ENCODE measurements at regions not wholly inside any gene's neighbourhood (a gene's known extent, or its start where the extent isn't known, plus 50 kb on each side); places are given as distances from the start of the nearest gene placed in this dataset.
"Not testable (repeated sequence)": the region's sequence is repeated elsewhere in the genome, so short reads cannot be mapped to it uniquely, and the experiment has no call there.

GRCh38 chr11:64428693-64429092 is 69.7 kb downstream of the RPS6KA4 start:
- DNase-seq: no peak

- DNase-seq: no peak
These were observed 71.0 kb downstream of the RPS6KA4 start for GRCh38 chr11:64429970-64430369.

DNA sequence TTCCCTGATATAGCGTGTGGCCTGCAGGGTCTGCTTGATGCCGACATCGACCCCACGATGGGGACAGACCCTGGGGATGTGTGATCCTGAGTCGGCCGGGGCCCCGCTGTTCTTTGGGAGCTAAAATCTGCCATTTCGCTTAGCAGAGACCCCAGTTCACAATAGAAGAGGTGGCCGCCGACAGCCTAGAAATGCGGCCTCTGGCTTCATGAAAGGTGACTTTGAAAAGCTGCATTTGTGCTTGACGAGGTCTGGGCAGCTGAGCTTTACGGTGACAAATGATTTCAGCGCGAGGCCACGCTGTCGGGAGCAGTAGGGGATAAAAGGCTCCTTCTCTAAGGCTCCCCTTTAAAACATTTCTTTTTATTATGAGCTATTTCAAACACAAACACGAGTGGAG is 71.7 kb downstream of the RPS6KA4 start:
- DNase-seq: no peak

GRCh38 chr11:64436000-64436399 is 77.0 kb downstream of the RPS6KA4 start:
- DNase-seq: no peak

GRCh38 chr11:64437426-64437825 is 78.5 kb downstream of the RPS6KA4 start:
- no peak for DNase-seq

GRCh38 chr11:64438986-64439771 is 80.2 kb downstream of the RPS6KA4 start:
- no peak for DNase-seq

DNA sequence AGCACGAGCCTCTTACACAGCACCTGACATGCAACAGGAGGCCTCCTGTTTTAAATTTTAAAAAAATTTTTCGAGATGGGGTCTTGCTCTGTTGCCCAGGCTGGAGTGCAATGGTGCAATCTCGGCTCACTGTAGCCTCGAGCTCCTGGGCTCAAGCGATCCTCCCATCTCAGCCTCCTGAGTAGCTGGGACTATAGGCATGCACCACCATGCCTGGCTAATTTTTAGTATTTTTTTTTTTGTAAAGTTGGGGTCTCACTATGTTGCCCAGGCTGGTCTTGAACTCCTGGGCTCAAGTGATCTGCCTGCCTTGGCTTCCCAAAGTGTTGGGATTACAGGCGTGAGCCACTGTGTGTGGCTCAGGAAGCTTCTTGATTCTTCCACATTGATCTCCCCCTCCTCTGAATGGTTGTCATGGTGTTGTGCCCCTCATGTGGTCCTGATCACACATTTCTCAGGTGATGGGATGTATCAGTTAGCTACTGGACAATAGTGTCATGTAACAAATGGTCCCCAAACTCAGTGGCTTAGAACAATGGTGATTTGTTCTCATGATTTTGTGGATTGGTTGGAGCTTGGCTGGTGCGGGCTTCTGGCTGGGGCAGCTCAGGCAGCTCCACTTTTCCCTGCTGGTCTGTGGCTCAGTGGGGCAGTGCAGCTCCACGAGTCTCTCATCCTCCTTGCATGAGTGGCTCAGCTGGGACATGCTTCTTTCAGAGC is 81.0 kb downstream of the RPS6KA4 start:
- not testable (repeated sequence) for DNase-seq

DNA sequence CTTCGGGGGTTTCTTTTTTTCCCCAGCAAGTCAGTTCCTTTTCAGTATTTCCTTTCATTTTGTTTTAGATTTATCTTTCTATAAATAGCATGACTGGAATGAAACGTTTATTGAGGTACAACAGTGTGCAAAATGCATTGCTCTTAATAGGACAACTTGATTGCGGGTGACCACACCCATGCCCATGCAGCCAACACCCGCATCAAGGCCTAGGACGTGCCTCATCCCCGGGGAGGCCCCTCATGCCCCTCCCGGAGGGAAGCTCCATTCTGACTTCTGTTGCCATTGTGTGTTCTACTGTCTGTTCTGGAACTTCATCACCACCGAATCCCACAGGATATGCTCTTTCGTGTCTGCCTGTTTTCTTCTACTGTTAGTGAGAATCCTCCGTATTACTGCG is 82.2 kb downstream of the RPS6KA4 start:
- DNase-seq: no peak

DNA sequence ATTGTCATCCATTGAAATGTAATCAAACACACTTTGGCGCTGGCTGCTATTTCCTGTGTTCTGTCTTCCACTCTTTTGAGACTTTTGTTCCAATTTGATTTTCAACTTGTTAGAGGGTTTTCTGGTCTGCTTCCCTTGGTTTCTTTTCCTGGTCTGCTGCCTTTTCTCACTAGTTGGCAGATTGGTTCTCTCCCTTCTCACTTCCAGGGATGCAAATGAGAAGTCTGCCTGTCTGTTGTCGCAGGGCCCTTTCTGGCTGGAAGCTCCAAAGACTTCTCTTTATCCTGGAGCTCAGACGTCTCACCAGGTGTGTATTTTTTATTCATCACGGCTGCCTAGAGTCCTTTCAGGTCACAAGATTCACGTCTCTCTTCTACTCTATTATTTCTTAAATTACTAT is 84.0 kb downstream of the RPS6KA4 start:
- no peak for DNase-seq

GRCh38 chr11:64444838-64445441 is 86.0 kb downstream of the RPS6KA4 start:
- DNase-seq: peak; percentile 41

- peak; percentile 84 for DNase-seq
These were observed 86.7 kb downstream of the RPS6KA4 start for GRCh38 chr11:64445651-64446050.

- DNase-seq: peak; percentile 61
These were observed 89.1 kb downstream of the RPS6KA4 start for GRCh38 chr11:64447831-64448598.

DNA sequence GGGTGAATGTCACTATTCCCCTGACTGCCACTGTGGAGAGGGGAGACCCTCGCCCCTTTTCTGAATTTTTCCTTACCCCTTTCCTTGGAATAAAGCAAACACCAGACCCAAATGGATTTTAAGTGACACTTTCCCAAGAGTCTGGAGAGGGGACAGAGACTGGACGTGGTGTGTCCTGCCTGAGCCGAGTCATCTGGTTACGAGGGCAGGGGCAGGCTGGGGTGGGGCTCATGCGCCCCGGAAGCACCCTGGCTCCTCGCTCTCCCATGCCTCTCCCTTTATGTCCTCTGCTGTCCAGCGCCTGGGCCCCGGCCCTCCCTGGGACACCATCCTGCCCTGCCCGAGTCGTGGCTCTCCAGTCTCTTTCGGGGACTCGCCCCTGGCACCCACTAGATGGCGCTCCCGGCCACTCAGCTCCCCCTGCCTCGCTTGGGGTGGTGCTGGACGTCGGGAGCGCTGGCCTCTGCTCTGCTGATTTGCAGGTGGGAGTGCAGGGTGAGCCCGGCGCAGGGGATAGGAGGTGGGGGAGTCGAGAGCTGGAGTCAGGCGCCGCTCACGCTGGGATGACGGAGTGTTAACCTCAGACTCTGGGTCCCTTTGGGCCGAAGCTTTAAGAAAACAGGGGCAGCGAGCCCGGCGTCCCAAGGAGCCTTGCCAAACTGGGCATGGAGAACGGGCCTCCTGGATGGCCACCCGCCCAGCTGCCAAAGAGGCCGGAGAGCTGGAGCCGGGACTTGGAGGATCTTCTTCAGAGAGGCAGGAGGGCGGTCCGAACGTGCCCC is 89.8 kb downstream of the RPS6KA4 start:
- DNase-seq: peak; percentile 85

GRCh38 chr11:64449381-64450167 is 90.6 kb downstream of the RPS6KA4 start:
- DNase-seq: peak; percentile 89

DNA sequence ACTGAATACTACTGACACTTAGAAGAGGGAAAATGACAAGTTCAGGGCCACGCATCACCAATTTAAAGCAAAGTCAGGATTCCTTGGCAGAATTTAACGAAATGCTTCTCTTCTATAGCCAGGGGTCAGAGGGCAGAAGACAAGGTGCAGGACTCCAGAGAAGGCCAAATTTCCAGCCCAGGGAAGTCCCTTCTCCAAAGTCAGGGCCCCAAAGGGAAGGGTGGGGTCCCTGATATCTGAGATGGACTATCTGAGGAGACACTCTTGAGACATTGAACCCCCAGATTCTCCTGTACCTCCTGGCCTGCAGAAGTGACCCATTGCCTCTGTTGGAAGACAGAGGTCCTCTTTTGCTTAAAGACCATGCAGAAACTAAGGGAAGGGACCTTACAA is 91.2 kb downstream of the RPS6KA4 start:
- no peak for DNase-seq

DNA sequence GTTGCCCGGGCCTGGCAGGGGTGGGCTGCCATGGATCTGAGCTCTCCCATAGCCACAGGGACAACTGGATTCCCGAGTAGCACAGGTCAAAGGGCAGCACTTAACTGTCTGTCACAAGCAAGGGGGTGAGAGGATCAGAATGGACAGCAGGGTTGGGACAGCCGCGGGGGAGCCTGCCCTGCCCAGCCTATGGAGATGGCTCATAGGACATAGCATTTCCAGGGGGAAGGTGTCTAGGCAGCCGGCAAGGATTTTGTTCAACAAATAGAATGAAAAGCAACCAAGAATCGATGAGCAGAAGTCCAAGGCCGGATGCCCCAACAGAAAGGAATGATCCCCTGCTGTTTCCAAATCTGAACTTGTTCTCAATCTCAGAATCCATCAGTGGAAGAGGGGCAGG is 92.9 kb downstream of the RPS6KA4 start:
- no peak for DNase-seq

DNA sequence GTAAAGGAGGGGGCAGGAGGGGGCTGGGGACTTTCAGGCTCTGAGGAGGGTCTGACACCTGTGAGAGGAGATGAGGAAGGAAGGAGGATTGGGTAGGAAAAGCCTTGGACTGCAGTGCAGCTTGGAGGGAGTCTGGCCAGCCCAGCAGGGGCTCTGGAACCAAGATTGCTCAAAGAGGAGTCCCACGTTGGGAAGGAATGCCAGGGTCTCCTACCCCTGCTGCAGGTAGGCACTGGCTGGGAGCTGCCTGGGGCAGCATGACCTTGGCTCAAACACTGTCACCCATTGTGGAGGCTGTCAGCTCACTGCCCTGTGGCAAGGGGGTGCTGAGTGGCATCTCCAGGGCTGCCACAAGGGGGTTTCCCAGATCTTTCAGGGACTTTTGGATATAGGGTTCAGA is 94.5 kb downstream of the RPS6KA4 start:
- DNase-seq: no peak

DNA sequence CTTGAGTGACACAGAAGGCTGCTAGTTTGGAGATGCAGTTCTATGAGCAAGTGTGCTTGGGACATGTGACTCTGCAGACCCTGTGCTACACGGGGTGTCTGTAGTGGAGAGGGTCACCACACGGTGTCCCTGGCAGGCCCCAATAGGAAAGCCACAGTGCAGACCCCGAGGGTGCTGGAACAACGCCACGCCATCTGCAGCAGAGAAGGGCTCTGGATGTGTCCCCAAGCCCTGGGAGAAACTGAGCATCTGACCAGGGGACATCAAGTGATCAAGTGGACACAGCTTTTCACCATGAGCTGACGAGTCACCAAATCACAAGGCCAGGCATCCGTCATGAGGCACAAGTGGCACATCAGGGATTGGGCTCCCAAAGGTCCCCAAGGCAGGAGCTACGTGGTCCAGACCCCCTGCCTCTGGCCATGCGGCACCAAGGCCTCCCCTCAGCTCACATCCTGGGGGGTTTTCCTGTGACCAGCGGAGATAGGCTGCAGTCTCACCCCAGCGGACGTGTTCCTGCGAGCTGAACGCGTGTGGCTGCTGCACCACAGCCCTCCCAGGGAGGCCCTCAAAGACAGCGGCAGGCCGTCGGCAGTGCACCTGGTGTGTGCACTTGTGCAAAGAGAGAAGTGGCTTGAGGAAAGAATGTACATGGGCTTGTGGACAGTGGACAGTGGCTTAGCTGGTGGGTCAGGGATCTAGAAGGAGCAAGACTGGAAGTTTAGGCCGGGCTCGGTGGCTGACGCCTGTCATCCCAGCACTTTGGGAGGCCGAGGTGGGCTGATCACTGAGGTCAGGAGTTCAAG is 96.7 kb downstream of the RPS6KA4 start:
- no peak for DNase-seq

DNA sequence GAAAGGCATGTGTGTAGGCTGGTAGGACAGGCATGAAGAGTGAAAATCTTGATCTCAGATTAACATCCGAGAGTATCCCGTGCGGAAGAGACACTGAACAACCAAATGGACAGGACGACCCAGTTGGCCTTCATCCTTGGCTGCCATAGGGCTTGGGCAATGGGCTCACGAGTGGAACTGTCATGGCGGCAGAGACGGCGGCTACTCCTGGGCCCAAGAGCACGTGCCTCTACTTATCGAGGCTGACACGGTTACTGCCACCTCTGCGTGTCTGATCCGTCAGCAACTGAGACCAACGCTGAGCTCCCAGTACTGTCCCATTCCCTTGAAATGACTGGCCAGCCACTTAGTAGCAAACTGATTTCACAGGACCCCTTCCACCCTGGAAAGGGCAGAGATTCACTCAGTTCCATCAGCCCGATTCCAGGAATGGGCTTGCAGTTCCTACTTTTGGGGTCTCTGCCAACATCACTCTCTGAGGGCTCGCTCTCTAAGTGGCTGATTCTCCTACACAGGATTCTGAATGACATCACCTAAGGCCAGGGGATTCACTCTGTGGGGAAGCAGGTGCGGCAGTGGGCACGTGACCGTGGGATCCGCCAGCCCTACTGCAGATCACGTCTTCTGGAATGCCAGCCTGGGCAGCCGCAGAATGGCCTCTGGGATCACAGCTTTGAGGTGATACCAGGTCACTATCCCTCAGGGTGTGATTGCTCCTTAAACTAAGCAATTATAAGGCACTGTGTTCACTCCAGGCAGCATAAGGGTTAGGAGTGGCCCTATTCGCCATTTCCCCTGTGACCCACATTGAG is 97.8 kb downstream of the RPS6KA4 start:
- no peak for DNase-seq
